ENCODE measurements at regions not wholly inside any gene's neighbourhood (a gene's known extent, or its start where the extent isn't known, plus 50 kb on each side); places are given as distances from the start of the nearest gene placed in this dataset.

DNA sequence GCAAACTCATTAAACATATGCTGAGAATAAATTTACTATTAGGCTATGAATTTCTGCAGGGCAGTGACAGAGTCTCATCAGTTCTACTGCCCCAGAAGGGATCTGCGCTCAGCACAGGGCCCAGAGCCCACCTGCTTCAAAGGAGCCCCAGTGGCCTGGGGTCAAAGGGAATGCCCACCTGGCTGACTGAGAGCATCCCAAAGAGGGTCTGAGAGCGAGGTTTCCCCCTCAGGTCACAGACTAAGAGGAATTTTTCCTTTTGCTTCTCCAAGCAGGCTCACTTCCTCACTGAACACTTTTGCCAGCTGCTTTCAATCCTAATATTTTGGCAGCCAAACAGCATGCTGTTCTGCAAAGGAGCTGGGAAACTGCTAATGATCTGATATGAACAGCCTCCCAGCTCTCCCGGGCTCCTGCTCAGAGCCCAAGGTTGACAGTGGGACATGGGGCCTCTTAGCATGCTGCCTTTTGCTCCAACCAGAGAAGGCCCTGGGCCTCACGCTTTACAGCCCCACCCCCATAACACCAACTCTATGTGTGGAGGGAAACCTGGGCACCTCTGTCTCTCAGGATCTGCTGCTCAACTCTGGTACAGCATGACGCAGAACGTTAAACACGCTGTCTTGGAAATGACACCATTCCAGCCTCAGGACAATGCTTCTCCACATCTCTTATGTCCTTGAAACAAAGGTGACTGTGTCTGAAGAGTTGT, 70.7 kb upstream of the SYT6 start:
- DNase-seq (ENCODE audit: low read depth) = peak; percentile 8
- no peak overlapping the region for H3K4me3 ChIP-seq (replicated peaks; ENCODE audit: low read depth, low read length)
- TF ChIP-seq CTCF (IDR thresholded peaks at IDR 0.05; ENCODE audit: low read length, missing control alignments) = no peak

DNA sequence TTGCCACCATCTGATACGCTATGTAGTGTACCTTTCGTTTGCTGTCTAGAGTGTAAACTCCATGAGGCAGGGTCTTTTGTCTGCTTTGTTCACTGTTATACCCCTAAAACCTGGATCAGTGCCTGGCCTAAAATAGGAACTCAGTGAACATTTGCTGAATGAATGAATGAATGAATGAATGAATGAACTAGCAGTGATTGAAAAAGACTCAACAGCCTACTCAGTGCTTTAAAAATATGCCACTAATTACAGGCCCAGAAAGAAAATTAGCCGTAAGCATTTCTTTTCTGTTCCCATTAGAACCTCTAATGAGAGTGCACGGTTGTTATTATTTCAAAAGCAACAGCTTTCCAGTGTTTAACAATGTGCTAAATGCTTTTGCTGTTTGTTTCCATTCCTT, 69.3 kb upstream of the SYT6 start:
- TF ChIP-seq CTCF (IDR thresholded peaks at IDR 0.05; ENCODE audit: low read length, missing control alignments) = no peak
- no peak for DNase-seq (ENCODE audit: low read depth)
- H3K4me3 ChIP-seq (replicated peaks; ENCODE audit: low read depth, low read length) = no peak overlapping the region

DNA sequence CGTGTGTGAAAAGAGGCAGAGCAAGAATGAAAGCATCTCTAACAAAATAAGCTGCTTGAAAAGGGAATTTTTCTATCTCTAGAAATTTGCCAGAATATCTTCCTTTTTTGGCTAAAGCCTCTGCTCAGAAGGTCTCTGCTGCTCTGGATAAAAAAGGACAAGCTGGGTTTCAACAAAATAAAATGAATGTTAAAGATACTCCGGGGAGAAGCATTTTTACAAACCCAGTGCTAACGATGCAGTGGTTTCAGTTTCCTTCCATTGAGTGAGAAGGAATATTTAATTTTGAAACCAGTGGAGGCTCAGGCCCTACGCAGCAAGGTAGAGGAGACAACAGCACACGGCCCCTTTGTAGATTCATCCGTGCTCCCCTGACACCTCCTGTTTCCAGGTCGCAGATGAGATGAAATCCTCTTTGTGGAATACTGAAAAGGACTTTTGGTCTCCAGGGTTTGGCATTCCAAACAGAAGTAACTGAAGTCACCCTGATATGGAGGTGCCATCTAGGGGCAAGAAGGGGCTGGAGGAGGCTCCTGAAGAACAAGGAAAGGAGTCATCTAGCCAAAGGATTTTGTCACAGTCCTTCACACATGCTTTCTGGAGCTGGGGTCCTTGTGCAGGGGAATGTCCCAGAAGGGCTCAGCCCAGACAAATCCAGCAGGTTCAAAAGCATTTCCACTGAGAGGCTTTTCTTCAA, 65.7 kb upstream of the SYT6 start:
- peak; percentile 32 for TF ChIP-seq CTCF (IDR thresholded peaks at IDR 0.05; ENCODE audit: low read length, missing control alignments)
- H3K4me3 ChIP-seq (replicated peaks; ENCODE audit: low read depth, low read length) = peak overlapping the region; percentile 31
- peak; percentile 22 for DNase-seq (ENCODE audit: low read depth)

GRCh38 chr1:114218361-114219171, 64.9 kb upstream of the SYT6 start:
- TF ChIP-seq CTCF (IDR thresholded peaks at IDR 0.05; ENCODE audit: low read length, missing control alignments) = no peak
- no peak for DNase-seq (ENCODE audit: low read depth)
- no peak overlapping the region for H3K4me3 ChIP-seq (replicated peaks; ENCODE audit: low read depth, low read length)

GRCh38 chr1:114216431-114217173, 62.9 kb upstream of the SYT6 start:
- no peak overlapping the region for H3K4me3 ChIP-seq (replicated peaks; ENCODE audit: low read depth, low read length)
- no peak for DNase-seq (ENCODE audit: low read depth)
- no peak for TF ChIP-seq CTCF (IDR thresholded peaks at IDR 0.05; ENCODE audit: low read length, missing control alignments)

DNA sequence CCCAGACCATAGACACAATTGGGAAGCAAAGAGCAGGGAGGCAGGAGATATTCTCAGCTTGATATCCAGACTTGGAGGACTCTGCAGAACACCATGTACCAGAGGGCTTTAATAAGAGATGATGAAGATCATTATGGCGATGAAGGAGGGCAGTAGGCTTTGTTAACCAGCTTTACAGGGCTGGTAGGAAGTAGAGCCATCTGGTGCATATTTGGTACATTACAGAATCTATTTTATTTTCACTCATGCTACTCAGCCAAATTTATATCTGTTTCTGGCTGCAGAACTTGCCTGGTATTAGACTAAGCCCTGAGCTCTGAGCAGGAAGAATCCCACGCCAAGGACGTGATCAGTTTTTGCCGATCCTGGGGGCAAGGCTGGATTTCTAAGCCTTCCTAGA, 61.8 kb upstream of the SYT6 start:
- TF ChIP-seq CTCF (IDR thresholded peaks at IDR 0.05; ENCODE audit: low read length, missing control alignments) = no peak

More for the DNA sequence above, 61.8 kb upstream of the SYT6 start:
- H3K4me3 ChIP-seq (replicated peaks; ENCODE audit: low read depth, low read length) = no peak overlapping the region
- DNase-seq (ENCODE audit: low read depth) = no peak

Measured in fibroblast of pulmonary artery (primary cell).